ENCODE measurements at regions not wholly inside any gene's neighbourhood (a gene's known extent, or its start where the extent isn't known, plus 50 kb on each side); places are given as distances from the start of the nearest gene placed in this dataset.
A peak's percentile ranks its signal among the peaks of the same experiment; 100 is the strongest.

DNA sequence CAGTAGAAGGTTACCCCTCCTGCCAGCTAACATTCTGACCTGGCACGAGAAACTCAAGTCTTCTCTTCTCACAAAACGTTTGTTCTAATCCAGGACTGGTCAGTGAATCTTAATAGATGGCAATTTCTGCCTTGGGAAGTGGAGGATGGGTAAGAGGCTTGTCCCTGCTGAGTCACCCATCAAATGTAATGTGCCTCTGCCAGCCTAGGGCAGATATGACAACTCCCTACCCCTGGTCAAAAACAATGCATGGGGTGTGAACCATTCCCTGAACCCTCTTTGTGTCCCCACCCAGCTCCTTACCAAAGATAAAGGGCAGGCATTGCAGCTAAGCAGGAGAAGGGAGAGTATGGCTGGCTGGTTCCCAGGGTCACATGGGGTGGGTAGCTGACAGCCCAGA, 1052.9 kb downstream of the GALC start:
- Mint-ChIP-seq H3K4me3 (ENCODE audit: low read depth, unreplicated experiment) (no peak overlapping the region), H3K4me1 (ENCODE audit: low read depth, unreplicated experiment) (peaks cover 24% of the 10 kb centered on the region), H3K27ac (ENCODE audit: unreplicated experiment) (no peak overlapping the region), H3K9me3 (ENCODE audit: low read depth, unreplicated experiment) (no peaks in the 10 kb centered on the region), H3K27me3 (ENCODE audit: unreplicated experiment) (no peaks in the 10 kb centered on the region), H3K36me3 (ENCODE audit: insufficient read depth, unreplicated experiment) (peaks cover 5% of the 10 kb centered on the region)
- TF ChIP-seq CTCF (IDR thresholded peaks at IDR 0.05; ENCODE audit: unreplicated experiment): no peak
- CTCF ChIA-PET: no interaction called here
- intact Hi-C loops (cut with micrococcal nuclease; ENCODE audit: unreplicated experiment): no loop called here
- no TSS peak for BruUV-seq (replicated peaks)
- no peak for DNase-seq

DNA sequence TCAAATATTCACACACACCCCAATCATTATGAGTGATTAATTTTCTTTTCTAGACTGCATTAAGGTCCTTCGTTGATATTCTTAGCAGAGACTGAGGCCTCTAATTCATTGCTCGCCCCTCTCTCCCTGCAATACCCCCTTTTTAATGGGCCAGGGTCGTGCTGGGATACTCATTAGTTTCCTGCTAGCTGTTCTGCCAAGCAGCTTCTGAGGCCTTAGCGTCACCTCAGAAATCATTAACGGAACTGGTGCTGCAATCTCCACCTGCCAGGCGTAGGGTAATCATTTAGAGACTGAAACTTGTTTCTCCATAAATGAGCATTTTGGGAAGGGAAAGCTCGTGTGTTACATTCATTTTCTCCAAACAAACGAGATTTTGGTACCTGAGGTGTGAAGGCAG, 1054.7 kb downstream of the GALC start:
- TF ChIP-seq CTCF (IDR thresholded peaks at IDR 0.05; ENCODE audit: unreplicated experiment): no peak
- Mint-ChIP-seq H3K27me3 (ENCODE audit: unreplicated experiment) (no peaks in the 10 kb centered on the region), H3K9me3 (ENCODE audit: low read depth, unreplicated experiment) (no peaks in the 10 kb centered on the region), H3K27ac (ENCODE audit: unreplicated experiment) (peak overlapping the region; percentile 54), H3K4me3 (ENCODE audit: low read depth, unreplicated experiment) (no peak overlapping the region), H3K36me3 (ENCODE audit: insufficient read depth, unreplicated experiment) (peaks cover 5% of the 10 kb centered on the region), H3K4me1 (ENCODE audit: low read depth, unreplicated experiment) (peaks cover 24% of the 10 kb centered on the region)
- BruUV-seq (replicated peaks): no TSS peak
- CTCF ChIA-PET: no interaction called here
- intact Hi-C loops (cut with micrococcal nuclease; ENCODE audit: unreplicated experiment): no loop called here
- peak; percentile 50 for DNase-seq

- H3K9me3 Mint-ChIP-seq (ENCODE audit: low read depth, unreplicated experiment): no peaks in the 10 kb centered on the region
- TF ChIP-seq CTCF (IDR thresholded peaks at IDR 0.05; ENCODE audit: unreplicated experiment): no peak
- intact Hi-C loops (cut with micrococcal nuclease; ENCODE audit: unreplicated experiment): no loop called here
- H3K27me3 Mint-ChIP-seq (ENCODE audit: unreplicated experiment): no peaks in the 10 kb centered on the region
- no peak for DNase-seq
- CTCF ChIA-PET: no interaction called here
- no peak overlapping the region for H3K27ac Mint-ChIP-seq (ENCODE audit: unreplicated experiment)
- H3K4me3 Mint-ChIP-seq (ENCODE audit: low read depth, unreplicated experiment): no peak overlapping the region
- peaks cover 5% of the 10 kb centered on the region for H3K36me3 Mint-ChIP-seq (ENCODE audit: insufficient read depth, unreplicated experiment)
- BruUV-seq (replicated peaks): no TSS peak
- peaks cover 24% of the 10 kb centered on the region for H3K4me1 Mint-ChIP-seq (ENCODE audit: low read depth, unreplicated experiment)
Measured at GRCh38 chr14:86936556-86936955, 1056.4 kb downstream of the GALC start.

DNA sequence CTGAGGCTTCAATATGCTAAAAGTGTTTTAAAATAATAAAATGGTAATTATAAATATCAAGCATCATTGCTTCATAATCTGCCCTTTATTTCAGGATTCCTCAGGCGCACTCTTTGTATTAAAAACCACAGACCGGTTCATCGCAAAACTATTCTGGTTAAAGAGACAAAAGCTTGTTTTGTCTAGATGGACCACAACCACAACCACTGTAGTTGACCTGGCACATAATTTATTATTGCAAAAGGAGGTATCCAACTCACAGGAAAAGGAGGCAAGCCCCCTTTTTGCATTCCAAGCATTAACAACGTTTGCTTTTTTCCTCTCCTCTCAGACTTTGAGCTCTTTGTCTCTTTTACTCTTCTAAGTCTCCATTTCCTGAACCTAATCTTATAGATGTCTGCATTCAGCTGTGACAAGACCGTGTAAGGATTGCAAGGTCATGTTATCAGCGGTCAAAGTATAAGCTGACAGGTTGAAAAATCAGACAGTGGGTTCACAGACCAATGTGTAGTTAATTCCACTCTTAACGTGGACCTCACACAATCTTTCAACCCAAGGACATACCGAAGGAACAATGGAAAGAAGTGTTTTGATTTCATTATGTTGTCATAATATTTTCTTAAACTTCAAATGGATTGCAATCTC, 1057.6 kb downstream of the GALC start:
- Mint-ChIP-seq H3K4me3 (ENCODE audit: low read depth, unreplicated experiment) (no peak overlapping the region), H3K27ac (ENCODE audit: unreplicated experiment) (no peak overlapping the region), H3K36me3 (ENCODE audit: insufficient read depth, unreplicated experiment) (peaks cover 5% of the 10 kb centered on the region), H3K27me3 (ENCODE audit: unreplicated experiment) (no peaks in the 10 kb centered on the region), H3K9me3 (ENCODE audit: low read depth, unreplicated experiment) (no peaks in the 10 kb centered on the region), H3K4me1 (ENCODE audit: low read depth, unreplicated experiment) (peaks cover 24% of the 10 kb centered on the region)
- DNase-seq: no peak
- BruUV-seq (replicated peaks): no TSS peak
- CTCF ChIA-PET: interaction anchor here (0.5 kb wide), 1 partner anchor 535 kb away, joined by 3 read pairs; no protein-coding TSS in a partner anchor
- TF ChIP-seq CTCF (IDR thresholded peaks at IDR 0.05; ENCODE audit: unreplicated experiment): no peak
- intact Hi-C loops (cut with micrococcal nuclease; ENCODE audit: unreplicated experiment): no loop called here

Measured in Calu3 (cell line).